ENCODE measurements at regions not wholly inside any gene's neighbourhood (a gene's known extent, or its start where the extent isn't known, plus 50 kb on each side); places are given as distances from the start of the nearest gene placed in this dataset.

DNA sequence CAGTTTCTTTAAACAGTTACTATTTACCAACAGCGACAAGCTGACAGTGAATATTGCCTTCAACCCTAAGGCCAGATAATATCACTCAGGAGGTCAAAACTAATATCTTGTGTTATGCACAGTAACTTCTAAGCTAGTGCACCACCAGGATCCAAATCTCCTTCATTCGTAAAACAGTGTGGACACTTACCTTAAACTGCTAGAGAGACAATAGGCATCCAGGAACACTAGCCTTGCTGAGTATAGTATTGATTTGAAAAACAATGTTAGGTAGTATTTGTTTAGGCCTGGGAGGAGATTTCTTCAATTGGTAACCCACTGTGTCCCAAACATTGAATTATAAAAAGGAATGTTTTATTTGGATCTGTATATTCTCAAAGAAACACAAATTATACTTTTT lies 707.9 kb upstream of the UBE2E2 start:
- TF ChIP-seq ZKSCAN8 (CRISPR knock-in tag; IDR thresholded peaks at IDR 0.05; ENCODE audit: borderline replicate concordance) (no peak), ZNF83 (CRISPR knock-in tag; IDR thresholded peaks at IDR 0.05; ENCODE audit: borderline replicate concordance) (no peak), TBL1XR1 (IDR thresholded peaks at IDR 0.05; ENCODE audit: borderline replicate concordance, low read length, partially characterized antibody) (no peak), ZNF350 (CRISPR knock-in tag; IDR thresholded peaks at IDR 0.05; ENCODE audit: borderline replicate concordance, low read depth) (no peak), AHR (CRISPR knock-in tag; IDR thresholded peaks at IDR 0.05) (no peak)

Measured in HepG2 (cell line).